K562 (cell line): ENCODE measurements at regions not wholly inside any gene's neighbourhood (a gene's known extent, or its start where the extent isn't known, plus 50 kb on each side); places are given as distances from the start of the nearest gene placed in this dataset.

Experiments used
- ATAC-seq: fragments of 200-7000 bp; cut with Tn5 transposase; 3 replicates; pipeline ENCODE4 v1.9.1; 2020; ENCODE audit warnings: moderate library complexity
- BruUV-seq: library from RNA; stranded (reverse); fragments of 400-500 nt; replicated peaks from 2 replicates; lab custom pipeline; 2021; lab: Mats Ljungman, UMichigan
- CTCF ChIA-PET: fragments of 300-600 bp; formaldehyde crosslinking; extraction: SDS; loops from one replicate; lab custom pipeline; 2021; ENCODE audit warnings: low intra/inter-chr PET ratio; lab: Yijun Ruan, JAX
- POLR2A ChIA-PET: fragments of 300-600, 350-650 bp; sonication (Branson Sonifier 250); formaldehyde crosslinking; extraction: SDS; loops from one replicate; lab custom pipeline; 2021; ENCODE audit warnings: antibody characterized with exemption, inconsistent platforms; lab: Yijun Ruan, JAX
- DNase-seq, 4 experiments: peaks; one replicate each; pipeline versions ENCODE4 v3.0.0 to v3.0.0-alpha.2; 2011 to 2018; ENCODE audit warnings: low spot score in 3 of 4, mixed read lengths in 3 of 4; ENCODE audit errors: extremely low read depth in 1 of 4
- FAIRE-seq: peaks from 2 replicates; lab custom pipeline; 2011; peaks lifted over from hg19 to GRCh38; lab: Jason Lieb, UNC
- H2AFZ ChIP-seq: 2 replicates; pipeline ENCODE4 v1.6.0; 2011; ENCODE audit warnings: low read depth, low read length, control low read depth, inconsistent platforms
- H3K27ac ChIP-seq: fragments of 200-600 bp; 3 replicates; pipeline ENCODE4 v1.8.0; 2011; ENCODE audit warnings: low read depth, mild to moderate bottlenecking, control low read depth, inconsistent platforms, low read length, moderate library complexity, mixed read lengths; ENCODE audit errors: extremely low read depth
- H3K27me3 ChIP-seq, 2 experiments: fragments of 300-600 bp in 1 of 2; 2 replicates in 1 of 2; 3 replicates in 1 of 2; pipeline versions ENCODE4 v1.6.0 to v1.8.0; 2011; ENCODE audit warnings: inconsistent platforms in 2 of 2, low read length in 2 of 2, mild to moderate bottlenecking in 1 of 2, mixed read lengths in 1 of 2, moderate library complexity in 1 of 2; ENCODE audit not compliant: control insufficient read depth in 2 of 2, insufficient read depth in 2 of 2
- H3K36me3 ChIP-seq: fragments of 300-600 bp; 3 replicates; pipeline ENCODE4 v1.8.0; 2011; ENCODE audit warnings: mild to moderate bottlenecking, low read length, inconsistent platforms; ENCODE audit not compliant: control insufficient read depth, insufficient read depth
- H3K4me1 ChIP-seq, 2 experiments: fragments of 200-600 bp in 1 of 2; replicated peaks in 1 of 2; 2 replicates in 1 of 2; 3 replicates in 1 of 2; pipeline versions ENCODE4 v1.5.1 to v1.8.0; 2011; ENCODE audit warnings: inconsistent platforms in 2 of 2, low read length in 2 of 2, mild to moderate bottlenecking in 1 of 2, mixed read lengths in 1 of 2, moderate library complexity in 1 of 2; ENCODE audit not compliant: control insufficient read depth in 2 of 2, insufficient read depth in 2 of 2
- H3K4me2 ChIP-seq: 2 replicates; pipeline ENCODE4 v1.6.1; 2011; ENCODE audit warnings: low read length, control low read depth, inconsistent platforms, mixed read lengths; ENCODE audit not compliant: insufficient read depth
- H3K4me3 ChIP-seq: fragments of 200-600 bp; sonication (generic), shearing (Covaris generic); 2 replicates; pipeline ENCODE4 v1.5.1; 2016; ENCODE audit warnings: control low read depth, inconsistent platforms
- H3K79me2 ChIP-seq: fragments of 200-600 bp; 3 replicates; pipeline ENCODE4 v1.8.0; 2011; ENCODE audit warnings: low read length, inconsistent platforms; ENCODE audit not compliant: control insufficient read depth, insufficient read depth
- H3K9ac ChIP-seq, 2 experiments: 2 replicates each; pipeline versions ENCODE4 v1.6.0 to v1.6.1; 2011; ENCODE audit warnings: low read depth in 2 of 2, low read length in 2 of 2, control low read depth in 1 of 2, inconsistent platforms in 1 of 2, mild to moderate bottlenecking in 1 of 2, mixed read lengths in 1 of 2; ENCODE audit not compliant: insufficient read depth in 1 of 2
- H3K9me1 ChIP-seq: one replicate; pipeline ENCODE4 v1.6.0; 2011; ENCODE audit warnings: inconsistent platforms, mild to moderate bottlenecking, low read length, moderate library complexity; ENCODE audit not compliant: control insufficient read depth, insufficient read depth
- H3K9me3 ChIP-seq: replicated peaks from 2 replicates; pipeline ENCODE4 v1.5.1; 2011; ENCODE audit warnings: low read depth, low read length, inconsistent platforms; ENCODE audit not compliant: control insufficient read depth, insufficient read depth
- H4K20me1 ChIP-seq: replicated peaks from 2 replicates; pipeline ENCODE4 v1.6.1; 2011; ENCODE audit warnings: low read length, inconsistent platforms, mixed read lengths; ENCODE audit not compliant: control insufficient read depth, insufficient read depth
- BRD4 ChIP-seq: fragments of 200-600 bp; sonication (generic); IDR thresholded peaks from 2 replicates; pipeline ENCODE4 v1.6.1; 2017; ENCODE audit warnings: inconsistent platforms
- CTBP1 ChIP-seq: fragments of 450-650 bp; IDR thresholded peaks from 2 replicates; pipeline ENCODE4 v1.6.1; 2016; ENCODE audit warnings: borderline replicate concordance
- ETV5 ChIP-seq: sonication (generic); formaldehyde crosslinking; IDR thresholded peaks from 2 replicates; pipeline ENCODE4 v1.4.0; 2020; ENCODE audit warnings: low read depth, mild to moderate bottlenecking, missing genetic modification reagents
- HINFP ChIP-seq: fragments of 450-650 bp; conservative IDR thresholded peaks from 2 replicates; pipeline ENCODE4 v1.6.1; 2016; ENCODE audit warnings: missing genetic modification characterization, low read depth, mild to moderate bottlenecking, control low read depth, missing compliant biosample characterization
- KDM2B ChIP-seq: fragments of 250-450 bp; sonication (Bioruptor Pico); IDR thresholded peaks from 2 replicates; pipeline ENCODE4 v1.8.0; 2021; ENCODE audit warnings: mild to moderate bottlenecking, moderate library complexity
- MTF1 ChIP-seq: fragments of 250-450 bp; sonication (Bioruptor Pico); IDR thresholded peaks from 2 replicates; pipeline ENCODE4 v1.9.0; 2021; ENCODE audit warnings: moderate library complexity, mild to moderate bottlenecking, inconsistent platforms, borderline replicate concordance
- NFIC ChIP-seq: fragments of 450-650 bp; IDR thresholded peaks from 2 replicates; pipeline ENCODE4 v1.6.1; 2017; ENCODE audit warnings: mild to moderate bottlenecking, inconsistent platforms
- TAF7 ChIP-seq: fragments of 450-650 bp; IDR thresholded peaks from 2 replicates; pipeline ENCODE4 v1.6.1; 2016; ENCODE audit warnings: missing genetic modification characterization, missing compliant biosample characterization
- ZBTB26 ChIP-seq: fragments of 450-650 bp; formaldehyde crosslinking; IDR thresholded peaks from 2 replicates; pipeline ENCODE4 v1.4.0; 2022; ENCODE audit warnings: missing genetic modification characterization
- WGBS: fragments of 100-300 bp; shearing (Covaris generic); methylation state at CpG from one replicate; pipeline ENCODE4 v1.1.6; 2016; ENCODE audit warnings: low coverage, mixed read lengths; ENCODE audit not compliant: insufficient coverage; ENCODE audit errors: missing lambda C conversion rate; 5-methylcytosine and 5-hydroxymethylcytosine counted together
- in situ Hi-C: fragments of 300-500 bp; cut with MboI; formaldehyde crosslinking; loops from 4 replicates; pipeline ENCODE4 v1.15.0; 2018; ENCODE audit warnings: inconsistent platforms, mixed read lengths
- intact Hi-C: fragments of 100-400 bp; cut with micrococcal nuclease; formaldehyde crosslinking; loops from 2 replicates; pipeline ENCODE4 v1.14.2; 2022
- TF ChIP-seq, protein P1 (sequence below): fragments of 200-400 bp; formaldehyde crosslinking; IDR thresholded peaks from 2 replicates; pipeline ENCODE4 v1.6.1; 2017; ENCODE audit warnings: mild to moderate bottlenecking, low read depth, low read length, moderate library complexity
- TF ChIP-seq, protein P2 (sequence below): sonication (generic); formaldehyde crosslinking; IDR thresholded peaks from 2 replicates; pipeline ENCODE4 v1.8.1; 2023; ENCODE audit warnings: mild to moderate bottlenecking, missing genetic modification reagents

- in situ Hi-C loops (no loop called here), intact Hi-C loops (no loop called here)
- ATAC-seq = no peak
- no peaks in the 10 kb centered on the region for H3K4me1 ChIP-seq
- BruUV-seq = no TSS peak
- no peaks in the 10 kb centered on the region for H3K79me2 ChIP-seq
- H3K4me2 ChIP-seq = no peak overlapping the region
- CTCF ChIA-PET = no interaction called here
- no peaks in the 10 kb centered on the region for H4K20me1 ChIP-seq
- DNase-seq = no peak
- POLR2A ChIA-PET = no interaction called here
- H2AFZ ChIP-seq = no peak overlapping the region
- H3K9ac ChIP-seq = no peak overlapping the region
- WGBS = 0% methylated on average over 1 of the region's 1 CpG
- FAIRE-seq = no peak
- H3K9me1 ChIP-seq = no peaks in the 10 kb centered on the region
- H3K9me3 ChIP-seq = no peaks in the 10 kb centered on the region
- no peak overlapping the region for H3K27ac ChIP-seq
- H3K27me3 ChIP-seq = no peaks in the 10 kb centered on the region
- H3K36me3 ChIP-seq = no peaks in the 10 kb centered on the region
- no peak overlapping the region for H3K4me3 ChIP-seq
- TF ChIP-seq ZBTB26 (no peak), TAF7 (tag) (no peak), NFIC (no peak), KDM2B (CRISPR knock-in tag) (no peak), MTF1 (no peak), CTBP1 (no peak), ETV5 (no peak), BRD4 (no peak), HINFP (tag) (no peak)
- TF ChIP-seq, protein P1, sequence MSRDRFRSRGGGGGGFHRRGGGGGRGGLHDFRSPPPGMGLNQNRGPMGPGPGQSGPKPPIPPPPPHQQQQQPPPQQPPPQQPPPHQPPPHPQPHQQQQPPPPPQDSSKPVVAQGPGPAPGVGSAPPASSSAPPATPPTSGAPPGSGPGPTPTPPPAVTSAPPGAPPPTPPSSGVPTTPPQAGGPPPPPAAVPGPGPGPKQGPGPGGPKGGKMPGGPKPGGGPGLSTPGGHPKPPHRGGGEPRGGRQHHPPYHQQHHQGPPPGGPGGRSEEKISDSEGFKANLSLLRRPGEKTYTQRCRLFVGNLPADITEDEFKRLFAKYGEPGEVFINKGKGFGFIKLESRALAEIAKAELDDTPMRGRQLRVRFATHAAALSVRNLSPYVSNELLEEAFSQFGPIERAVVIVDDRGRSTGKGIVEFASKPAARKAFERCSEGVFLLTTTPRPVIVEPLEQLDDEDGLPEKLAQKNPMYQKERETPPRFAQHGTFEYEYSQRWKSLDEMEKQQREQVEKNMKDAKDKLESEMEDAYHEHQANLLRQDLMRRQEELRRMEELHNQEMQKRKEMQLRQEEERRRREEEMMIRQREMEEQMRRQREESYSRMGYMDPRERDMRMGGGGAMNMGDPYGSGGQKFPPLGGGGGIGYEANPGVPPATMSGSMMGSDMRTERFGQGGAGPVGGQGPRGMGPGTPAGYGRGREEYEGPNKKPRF = no peak
- TF ChIP-seq, protein P2, sequence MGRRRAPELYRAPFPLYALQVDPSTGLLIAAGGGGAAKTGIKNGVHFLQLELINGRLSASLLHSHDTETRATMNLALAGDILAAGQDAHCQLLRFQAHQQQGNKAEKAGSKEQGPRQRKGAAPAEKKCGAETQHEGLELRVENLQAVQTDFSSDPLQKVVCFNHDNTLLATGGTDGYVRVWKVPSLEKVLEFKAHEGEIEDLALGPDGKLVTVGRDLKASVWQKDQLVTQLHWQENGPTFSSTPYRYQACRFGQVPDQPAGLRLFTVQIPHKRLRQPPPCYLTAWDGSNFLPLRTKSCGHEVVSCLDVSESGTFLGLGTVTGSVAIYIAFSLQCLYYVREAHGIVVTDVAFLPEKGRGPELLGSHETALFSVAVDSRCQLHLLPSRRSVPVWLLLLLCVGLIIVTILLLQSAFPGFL (CRISPR knock-in tag) = no peak
- TF ChIP-seq, all 486 proteins: peak for 0
Measured at GRCh38 chr14:26820138-26820537, 222.3 kb upstream of the NOVA1 start.
